Right lobe of liver (tissue), 6 donors: ENCODE measurements at regions not wholly inside any gene's neighbourhood (a gene's known extent, or its start where the extent isn't known, plus 50 kb on each side); places are given as distances from the start of the nearest gene placed in this dataset.
A peak's percentile ranks its signal among the peaks of the same experiment; 100 is the strongest.

ENCODE experiments used
- ATAC-seq, 4 donors: fragments of 200-7000 bp; cut with Tn5 transposase; one replicate each; pipeline ENCODE4 v1.9.1; 2020; ENCODE audit warnings: mild to moderate bottlenecking in 4 of 4, moderate library complexity in 4 of 4
- DNase-seq, 3 donors: peaks; one replicate each; pipeline ENCODE4 v3.0.0-alpha.2; 2020
- H3K27ac ChIP-seq, 3 donors: fragments of 200-600 bp; one replicate each; pipeline ENCODE4 v1.8.0; 2022
- H3K27me3 ChIP-seq, 2 donors: fragments of 200-600 bp; one replicate each; pipeline ENCODE4 v1.8.0; 2022
- H3K36me3 ChIP-seq, 4 donors: fragments of 200-600 bp; sonication (generic) in 1 of 4; one replicate each; pipeline versions ENCODE4 v1.5.1 to v1.8.0; 2017 to 2022; ENCODE audit warnings: control low read depth in 1 of 4
- H3K4me1 ChIP-seq, 4 donors: fragments of 200-600 bp; sonication (generic) in 1 of 4; one replicate each; pipeline versions ENCODE4 v1.5.1 to v1.8.0; 2017 to 2022; ENCODE audit warnings: control low read depth in 1 of 4
- H3K4me3 ChIP-seq, 3 donors: fragments of 200-600 bp; one replicate each; pipeline ENCODE4 v1.8.0; 2022
- H3K9me3 ChIP-seq, 4 donors: fragments of 200-600 bp; sonication (generic) in 1 of 4; one replicate each; pipeline versions ENCODE4 v1.5.1 to v1.8.0; 2017 to 2022; ENCODE audit warnings: control low read depth in 1 of 4
- POLR2A ChIP-seq: fragments of 450-650 bp; IDR thresholded peaks from one replicate; pipeline ENCODE4 v1.6.1; 2017; ENCODE audit warnings: antibody characterized with exemption, mild to moderate bottlenecking
- WGBS: methylation state at CpG from one replicate; pipeline ENCODE4 v1.1.6; 2018; ENCODE audit warnings: low coverage, low lambda C conversion rate; ENCODE audit not compliant: insufficient coverage; ENCODE audit errors: missing lambda C conversion rate; 5-methylcytosine and 5-hydroxymethylcytosine counted together
- intact Hi-C, 2 donors: fragments of 100-400 bp; cut with DNase I; formaldehyde crosslinking; loops; one replicate each; pipeline versions ENCODE4 v1.11.2 to v1.14.1; 2022
- TF ChIP-seq, protein P1 (sequence below), 4 donors: fragments of 200-600 bp in 3 of 4; fragments of 450-650 bp in 1 of 4; IDR thresholded peaks; one replicate each; pipeline versions ENCODE4 v1.5.1 to v1.8.0; 2016 to 2022; ENCODE audit warnings: antibody characterized with exemption in 4 of 4, mild to moderate bottlenecking in 2 of 4
- donor health status: DM: no; HTN: yes; CAD: no.
- donor health status: DM: no; HTN: no; CAD: no.
- donor health status: DM: no; HTN: no; CAD: no.
- donor health status: DM: no; HTN: yes; CAD: no.
- donor health status: DM: no; HTN: yes; CAD: no.

DNA sequence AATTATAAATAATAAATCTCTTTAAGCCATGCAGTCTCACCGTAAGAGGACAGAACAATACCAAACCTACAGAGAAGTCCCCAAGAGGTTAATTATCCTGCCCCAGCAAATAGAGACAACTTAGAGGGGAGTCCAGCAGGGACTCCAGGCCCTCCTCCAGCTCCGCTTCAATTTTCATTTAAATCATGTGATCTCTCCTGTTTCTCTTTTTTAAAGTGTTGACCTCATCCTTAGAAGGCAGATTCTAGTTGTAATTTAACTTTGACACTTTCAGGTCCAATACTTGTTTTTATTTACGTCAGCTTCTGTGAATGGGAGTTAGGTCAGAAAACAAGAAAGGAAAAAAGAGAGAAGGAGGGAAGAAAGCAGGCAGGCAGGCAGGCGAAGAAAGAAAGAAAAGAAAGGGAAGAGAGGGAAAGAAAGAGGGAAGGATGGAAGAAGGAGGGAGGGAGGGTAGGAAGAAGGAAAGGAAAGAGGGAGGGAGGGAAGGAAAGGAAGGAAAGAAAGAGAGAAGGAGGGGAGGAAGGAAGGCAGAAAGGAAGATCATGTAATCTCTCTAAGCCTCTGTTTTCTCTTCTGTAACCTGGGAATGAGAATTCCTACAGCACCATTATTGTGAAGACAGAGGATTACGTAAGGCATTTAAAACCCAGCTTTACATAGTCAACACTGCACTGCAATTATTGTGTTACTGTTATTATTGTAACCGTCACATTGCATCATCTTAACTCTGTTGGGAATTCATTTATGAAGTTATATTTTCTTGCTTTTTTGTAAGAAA, 227.7 kb downstream of the SKIDA1 start:
- no peak for DNase-seq
- no peak overlapping the region for H3K27ac ChIP-seq
- 65% methylated on average over 6 of the region's 6 CpGs for WGBS
- intact Hi-C loops: no loop called here
- H3K9me3 ChIP-seq: no peaks in the 10 kb centered on the region
- H3K27me3 ChIP-seq: no peaks in the 10 kb centered on the region
- TF ChIP-seq, protein P1, sequence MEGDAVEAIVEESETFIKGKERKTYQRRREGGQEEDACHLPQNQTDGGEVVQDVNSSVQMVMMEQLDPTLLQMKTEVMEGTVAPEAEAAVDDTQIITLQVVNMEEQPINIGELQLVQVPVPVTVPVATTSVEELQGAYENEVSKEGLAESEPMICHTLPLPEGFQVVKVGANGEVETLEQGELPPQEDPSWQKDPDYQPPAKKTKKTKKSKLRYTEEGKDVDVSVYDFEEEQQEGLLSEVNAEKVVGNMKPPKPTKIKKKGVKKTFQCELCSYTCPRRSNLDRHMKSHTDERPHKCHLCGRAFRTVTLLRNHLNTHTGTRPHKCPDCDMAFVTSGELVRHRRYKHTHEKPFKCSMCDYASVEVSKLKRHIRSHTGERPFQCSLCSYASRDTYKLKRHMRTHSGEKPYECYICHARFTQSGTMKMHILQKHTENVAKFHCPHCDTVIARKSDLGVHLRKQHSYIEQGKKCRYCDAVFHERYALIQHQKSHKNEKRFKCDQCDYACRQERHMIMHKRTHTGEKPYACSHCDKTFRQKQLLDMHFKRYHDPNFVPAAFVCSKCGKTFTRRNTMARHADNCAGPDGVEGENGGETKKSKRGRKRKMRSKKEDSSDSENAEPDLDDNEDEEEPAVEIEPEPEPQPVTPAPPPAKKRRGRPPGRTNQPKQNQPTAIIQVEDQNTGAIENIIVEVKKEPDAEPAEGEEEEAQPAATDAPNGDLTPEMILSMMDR (IDR thresholded peaks at IDR 0.05): no peak
- no peak for TF ChIP-seq POLR2A
- H3K36me3 ChIP-seq: no peaks in the 10 kb centered on the region
- H3K4me3 ChIP-seq: no peak overlapping the region
- peaks cover 0 to 4% (median 0%) of the 10 kb centered on the region in 4 donors for H3K4me1 ChIP-seq
- ATAC-seq: no peak

DNA sequence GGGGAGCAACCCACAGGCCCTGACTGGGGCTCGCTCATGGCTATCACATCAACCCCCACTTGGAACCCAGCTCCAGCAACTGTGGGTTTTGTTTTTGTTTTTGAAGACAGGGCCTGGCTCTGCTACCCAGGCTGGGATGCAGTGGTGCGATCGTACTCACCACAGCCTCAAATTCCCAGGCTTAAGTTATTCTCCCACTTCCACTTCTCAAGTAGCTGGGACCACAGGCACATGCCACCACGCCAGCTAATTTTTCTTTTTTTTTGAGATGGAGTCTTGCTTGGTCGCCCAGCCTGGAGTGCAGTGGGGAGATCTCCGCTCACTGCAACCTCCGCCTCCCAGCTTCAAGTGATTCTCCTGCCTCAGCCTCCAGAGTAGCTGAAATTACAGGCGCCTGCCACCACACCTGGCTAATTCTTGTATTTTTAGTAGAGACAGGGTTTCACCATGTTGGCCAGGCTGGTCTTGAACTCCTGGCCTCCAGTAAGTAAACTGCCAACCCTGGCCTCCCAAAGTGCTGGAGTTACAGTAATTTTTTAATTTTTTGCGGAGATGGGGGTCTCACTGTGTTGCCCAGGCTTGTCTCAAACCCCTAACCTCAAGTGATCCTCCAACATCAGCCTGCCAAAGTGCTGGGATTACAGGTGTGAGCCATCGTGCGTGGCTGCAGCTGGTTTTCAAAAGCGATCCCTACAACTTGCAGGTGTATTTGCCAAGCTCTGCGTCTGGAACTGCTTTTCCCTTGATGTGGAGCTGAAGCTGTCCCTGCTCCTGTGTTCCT, 228.7 kb downstream of the SKIDA1 start:
- no peak for TF ChIP-seq POLR2A
- TF ChIP-seq, protein P1 (IDR thresholded peaks at IDR 0.05): no peak
- ATAC-seq (no peak), DNase-seq (no peak)
- H3K9me3 ChIP-seq: no peaks in the 10 kb centered on the region
- no peaks in the 10 kb centered on the region for H3K27me3 ChIP-seq
- WGBS: 79% methylated on average over 7 of the region's 13 CpGs
- H3K4me1 ChIP-seq: peaks cover 0 to 9% (median 0%) of the 10 kb centered on the region in 4 donors
- no peak overlapping the region for H3K4me3 ChIP-seq
- no peaks in the 10 kb centered on the region for H3K36me3 ChIP-seq
- intact Hi-C loops: no loop called here
- no peak overlapping the region for H3K27ac ChIP-seq

DNA sequence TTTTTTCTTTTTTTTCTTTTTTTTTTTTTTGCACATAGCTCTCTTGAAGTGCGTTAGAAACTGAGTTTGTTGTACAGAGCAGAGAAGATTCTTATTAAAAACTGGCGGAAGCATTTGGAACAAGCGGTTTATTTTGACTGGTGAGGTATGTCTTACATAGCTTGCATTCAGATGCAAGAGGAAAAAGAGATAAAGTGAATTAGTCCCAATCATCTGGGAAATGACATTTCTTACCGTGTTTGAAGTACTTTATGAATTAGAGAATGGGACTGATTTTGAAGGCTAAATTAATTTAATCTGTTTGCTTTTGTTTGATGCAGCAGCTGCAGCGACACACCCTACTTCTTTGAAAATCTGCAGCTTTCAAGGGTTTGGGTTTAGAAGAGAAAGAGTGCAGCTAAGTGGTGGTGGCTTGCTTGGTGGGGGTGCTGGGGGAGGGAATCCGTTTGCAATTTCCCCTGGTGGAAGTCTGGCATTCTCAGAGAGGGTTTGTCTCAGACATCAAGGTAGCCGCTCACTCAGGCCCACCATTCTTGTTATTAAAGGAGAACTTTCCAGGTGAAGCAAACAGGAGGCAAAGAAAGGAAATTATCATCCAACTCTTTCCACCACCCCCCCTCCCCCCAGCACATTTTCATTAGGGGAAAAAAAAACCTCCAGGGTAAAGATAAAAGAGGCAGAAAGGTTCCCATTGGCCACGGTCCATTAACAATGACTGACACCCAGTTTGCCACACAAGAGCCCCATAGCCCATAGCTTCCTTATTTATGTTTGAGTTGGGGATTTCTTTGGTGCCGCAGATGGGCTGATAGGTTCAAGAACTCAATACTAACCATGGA, 231.7 kb downstream of the SKIDA1 start:
- intact Hi-C loops: no loop called here
- Histone ChIP-seq H3K4me3 (no peak overlapping the region), H3K36me3 (no peaks in the 10 kb centered on the region), H3K9me3 (no peaks in the 10 kb centered on the region), H3K4me1 (peaks cover 0 to 9% (median 0%) of the 10 kb centered on the region in 4 donors), H3K27ac (no peak overlapping the region), H3K27me3 (no peaks in the 10 kb centered on the region)
- ATAC-seq: no peak
- TF ChIP-seq, protein P1 (IDR thresholded peaks at IDR 0.05): no peak
- no peak for TF ChIP-seq POLR2A
- no peak for DNase-seq
- WGBS: 54% methylated on average over 8 of the region's 9 CpGs

- H3K4me1 ChIP-seq: peaks cover 0 to 9% (median 0%) of the 10 kb centered on the region in 4 donors
- WGBS: 3% methylated on average over 14 of the region's 14 CpGs
- no peaks in the 10 kb centered on the region for H3K9me3 ChIP-seq
- H3K36me3 ChIP-seq: no peaks in the 10 kb centered on the region
- H3K27ac ChIP-seq: no peak overlapping the region
- DNase-seq: peak in 1 of 3 donors; percentile 32
- ATAC-seq: peak; percentile 52 to 80 (median 64)
- H3K27me3 ChIP-seq: no peaks in the 10 kb centered on the region
- intact Hi-C loops: no loop called here
- TF ChIP-seq POLR2A: no peak
- TF ChIP-seq, protein P1 (IDR thresholded peaks at IDR 0.05): no peak
- H3K4me3 ChIP-seq: no peak overlapping the region
These were observed 232.5 kb downstream of the SKIDA1 start for GRCh38 chr10:21292763-21293517.
